Fibroblast of skin of left quadriceps (primary cell): ENCODE measurements at regions not wholly inside any gene's neighbourhood (a gene's known extent, or its start where the extent isn't known, plus 50 kb on each side); places are given as distances from the start of the nearest gene placed in this dataset.

Experiments
- DNase-seq, 2 experiments: peaks; one replicate each; pipeline ENCODE4 v3.0.0-alpha.2; 2013; ENCODE audit warnings: low read depth in 2 of 2

DNA sequence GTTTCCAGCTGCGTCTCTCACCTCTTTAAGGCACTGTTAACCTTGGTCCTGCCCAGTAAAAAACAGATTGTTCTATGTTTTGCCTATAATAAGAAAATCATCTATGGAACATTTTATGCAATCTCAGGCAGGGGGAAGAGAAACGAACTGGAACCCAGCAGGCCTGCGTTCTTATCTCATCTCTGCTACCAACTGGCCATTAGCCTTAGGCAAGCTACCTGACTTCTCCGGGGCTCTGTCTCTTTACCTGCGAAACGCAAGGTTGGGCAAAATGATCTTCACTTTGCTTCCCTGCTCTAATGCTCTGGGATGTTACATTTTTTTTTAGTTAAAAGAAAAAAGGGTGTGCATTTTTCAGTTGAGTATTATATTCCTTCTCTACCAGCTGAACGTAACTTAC is 70.5 kb upstream of the WIPF1 start:
- DNase-seq: no peak

DNA sequence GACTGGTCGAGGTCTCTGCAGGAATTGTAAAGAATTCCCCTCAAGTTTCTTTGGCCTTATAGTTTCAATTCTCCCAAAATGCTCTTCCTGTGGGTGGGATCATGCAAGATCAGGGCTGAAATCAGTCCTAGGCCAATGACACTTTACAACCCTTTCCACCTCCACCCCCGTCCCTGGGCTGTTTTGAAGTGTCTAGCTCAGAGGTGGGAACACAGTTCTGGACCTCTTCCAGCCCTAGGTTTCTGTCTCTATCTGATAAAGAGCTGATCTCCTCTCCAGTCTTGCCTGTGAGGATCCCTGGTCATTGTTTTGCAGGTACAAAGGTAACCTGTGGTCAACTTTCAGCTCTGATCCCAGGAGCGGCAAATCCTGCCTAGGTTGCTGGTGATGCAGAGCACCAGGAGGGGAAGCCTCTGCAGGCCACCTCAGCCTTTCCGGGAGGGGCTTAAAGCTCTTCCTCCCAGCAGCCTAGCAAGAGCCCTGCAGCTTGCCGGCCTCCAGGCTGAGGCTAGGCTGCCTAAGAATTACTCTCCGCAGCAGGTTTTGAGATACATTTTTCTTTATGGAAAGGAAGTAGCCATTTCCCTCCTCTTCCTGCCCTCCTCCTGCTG is 69.8 kb upstream of the WIPF1 start:
- DNase-seq: no peak

DNA sequence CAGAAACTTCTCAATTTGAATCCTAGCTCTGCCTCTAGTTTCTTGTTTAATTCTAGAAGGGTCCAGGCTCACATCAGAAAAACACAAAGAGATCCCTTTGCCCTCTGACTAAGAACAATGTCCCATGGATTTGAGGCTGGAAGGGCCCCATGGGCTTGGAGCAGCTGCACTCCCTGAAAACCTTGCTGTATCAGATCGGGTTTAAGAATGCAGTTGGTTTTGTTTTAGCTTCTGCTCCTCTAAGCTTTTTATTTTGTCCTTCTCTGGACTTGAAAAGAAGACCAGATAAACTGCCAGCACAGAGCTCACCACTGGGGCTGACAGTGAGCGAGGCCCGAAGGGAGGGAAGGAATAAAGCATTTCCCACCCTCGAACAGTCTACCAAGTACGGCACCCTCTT is 69.2 kb upstream of the WIPF1 start:
- no peak for DNase-seq

DNA sequence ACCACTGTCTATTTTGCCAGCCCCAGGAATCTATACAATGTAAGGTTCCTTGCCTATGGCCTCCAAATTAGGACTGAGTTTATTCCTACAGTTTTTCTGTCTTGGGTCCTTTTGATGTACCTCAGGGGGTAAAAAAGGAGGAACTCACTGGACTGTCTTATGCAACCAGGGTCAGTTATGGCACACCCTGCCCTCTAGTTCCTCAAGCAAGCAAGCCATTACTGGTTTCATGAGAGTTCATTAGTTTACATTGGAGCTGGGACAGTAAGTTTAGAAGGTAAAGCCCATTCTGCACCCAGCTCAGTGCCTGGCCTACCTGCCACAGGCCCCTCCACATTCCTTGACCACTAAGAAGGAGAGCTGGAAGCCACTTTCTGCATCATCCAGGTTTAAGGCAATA is 68.7 kb upstream of the WIPF1 start:
- DNase-seq: no peak

DNA sequence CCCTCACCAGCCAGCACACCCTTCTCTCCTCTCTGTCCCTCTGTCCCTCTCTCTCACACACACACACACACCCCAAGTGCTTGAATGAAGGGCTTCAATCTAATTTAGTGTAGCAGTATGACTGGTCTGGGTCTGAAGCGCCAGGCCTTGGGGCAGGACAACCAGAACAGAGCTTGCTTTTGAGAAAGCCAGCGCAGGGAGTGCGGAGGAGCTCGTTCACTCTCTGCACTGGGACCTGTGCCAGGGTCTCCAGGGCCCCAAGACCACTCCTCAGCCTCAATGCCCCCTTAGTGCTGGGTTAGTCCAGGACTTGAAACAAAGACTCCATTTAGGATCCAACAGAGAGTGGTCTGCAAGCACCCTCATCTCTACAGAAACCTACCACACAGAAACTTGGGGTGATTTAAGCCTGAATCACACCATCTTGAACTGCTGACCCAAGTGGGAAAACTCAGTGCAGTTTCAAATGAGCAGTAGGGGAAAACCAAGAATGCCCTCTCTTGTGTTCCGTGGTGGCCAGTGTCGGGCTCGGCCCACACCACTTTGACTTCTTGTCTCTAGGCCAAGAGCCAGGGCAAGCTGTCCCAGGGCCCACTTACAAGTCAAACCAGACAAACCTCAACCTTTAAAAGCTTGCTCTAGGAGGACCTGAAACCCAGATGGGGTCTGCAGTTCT is 66.6 kb upstream of the WIPF1 start:
- no peak for DNase-seq

DNA sequence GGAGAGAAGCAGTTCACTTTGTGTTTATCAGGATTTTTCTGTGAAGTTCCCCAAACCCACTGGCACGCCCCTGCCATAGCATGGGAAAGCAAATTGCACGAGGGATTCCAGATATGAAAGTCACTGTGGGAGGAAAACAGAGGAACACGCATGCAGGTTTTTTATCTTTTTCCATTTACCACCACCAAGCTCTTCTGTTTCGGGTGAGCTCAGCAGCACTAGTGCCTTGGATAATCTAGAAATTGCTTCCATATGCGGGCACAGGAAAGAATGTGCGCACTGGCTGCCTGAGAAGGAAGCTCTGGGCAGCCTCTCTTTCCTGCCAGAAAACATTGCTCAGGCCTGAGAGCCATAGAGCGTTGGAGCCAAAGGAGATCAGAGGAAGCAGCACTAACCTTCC is 65.9 kb upstream of the WIPF1 start:
- DNase-seq: peak; percentile 87 to 88

DNA sequence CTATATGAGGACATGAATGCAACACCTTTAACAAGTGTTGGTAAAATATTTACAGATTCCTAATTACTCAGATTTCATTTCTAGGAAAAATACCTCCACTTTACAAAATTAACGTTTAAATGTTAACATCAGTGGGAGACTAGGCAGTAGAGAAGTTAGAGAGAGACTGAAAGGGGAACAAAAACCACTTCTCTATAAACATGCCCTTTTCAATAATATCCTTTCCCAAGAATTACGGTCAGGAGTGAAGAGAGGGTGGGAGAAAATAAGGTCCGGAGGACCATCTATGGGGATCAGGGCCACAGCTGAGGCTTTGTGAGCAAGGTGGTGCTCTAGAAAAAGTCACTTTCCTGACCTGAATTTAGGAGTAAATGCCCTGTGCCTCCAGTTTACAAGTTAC is 65.3 kb upstream of the WIPF1 start:
- no peak for DNase-seq

DNA sequence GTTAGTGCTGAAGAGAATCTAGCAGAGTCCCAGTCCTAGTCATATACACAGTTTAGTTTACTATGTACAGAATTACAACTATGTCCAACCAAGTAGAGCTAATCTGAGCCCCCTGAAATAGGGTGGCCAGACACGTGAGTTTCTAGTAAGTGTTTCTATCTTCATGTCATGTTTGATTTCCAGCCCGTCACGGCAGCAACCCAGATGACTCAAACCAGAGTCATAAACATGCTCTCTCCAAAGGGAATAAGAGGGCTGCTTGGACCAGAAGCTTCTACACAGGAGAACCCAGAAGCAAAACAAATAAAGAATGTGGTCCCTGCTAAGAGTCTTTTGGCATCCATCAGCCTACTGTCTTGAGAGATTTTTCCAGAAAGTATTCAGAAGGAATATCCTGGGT is 64.9 kb upstream of the WIPF1 start:
- peak; percentile 69 to 70 for DNase-seq

DNA sequence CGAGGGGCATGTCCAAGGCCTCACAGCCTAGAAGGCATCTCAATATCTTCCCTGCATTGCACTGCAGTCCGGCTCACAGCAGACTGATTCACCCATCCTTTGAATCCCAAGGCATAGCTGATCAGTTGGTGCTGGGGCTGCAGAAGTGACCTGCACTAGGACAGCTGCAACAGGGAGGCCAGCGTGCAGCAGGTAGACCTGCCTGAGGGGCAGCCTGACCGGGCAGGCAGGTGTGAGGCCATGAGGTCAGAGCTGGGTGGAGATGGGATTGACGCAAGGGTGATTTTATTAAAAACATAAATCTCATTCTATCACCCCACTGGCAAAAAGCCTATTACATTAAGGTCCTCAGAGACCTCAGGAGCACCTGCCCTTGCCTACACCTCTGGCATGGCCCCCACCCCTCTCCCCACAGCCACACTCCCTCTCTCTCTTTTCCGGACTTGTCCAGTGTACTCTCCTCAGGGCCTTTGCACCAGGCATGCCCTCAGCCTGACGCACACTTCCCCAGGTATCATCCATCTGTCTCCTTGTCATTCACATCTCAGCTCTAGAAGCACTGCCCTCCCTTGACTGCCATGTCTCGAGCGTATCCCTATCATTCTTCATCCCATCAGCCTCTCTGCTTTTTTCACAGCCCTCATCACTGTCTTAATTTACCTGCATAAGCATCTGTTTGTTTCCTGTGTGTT is 63.5 kb upstream of the WIPF1 start:
- no peak for DNase-seq

DNA sequence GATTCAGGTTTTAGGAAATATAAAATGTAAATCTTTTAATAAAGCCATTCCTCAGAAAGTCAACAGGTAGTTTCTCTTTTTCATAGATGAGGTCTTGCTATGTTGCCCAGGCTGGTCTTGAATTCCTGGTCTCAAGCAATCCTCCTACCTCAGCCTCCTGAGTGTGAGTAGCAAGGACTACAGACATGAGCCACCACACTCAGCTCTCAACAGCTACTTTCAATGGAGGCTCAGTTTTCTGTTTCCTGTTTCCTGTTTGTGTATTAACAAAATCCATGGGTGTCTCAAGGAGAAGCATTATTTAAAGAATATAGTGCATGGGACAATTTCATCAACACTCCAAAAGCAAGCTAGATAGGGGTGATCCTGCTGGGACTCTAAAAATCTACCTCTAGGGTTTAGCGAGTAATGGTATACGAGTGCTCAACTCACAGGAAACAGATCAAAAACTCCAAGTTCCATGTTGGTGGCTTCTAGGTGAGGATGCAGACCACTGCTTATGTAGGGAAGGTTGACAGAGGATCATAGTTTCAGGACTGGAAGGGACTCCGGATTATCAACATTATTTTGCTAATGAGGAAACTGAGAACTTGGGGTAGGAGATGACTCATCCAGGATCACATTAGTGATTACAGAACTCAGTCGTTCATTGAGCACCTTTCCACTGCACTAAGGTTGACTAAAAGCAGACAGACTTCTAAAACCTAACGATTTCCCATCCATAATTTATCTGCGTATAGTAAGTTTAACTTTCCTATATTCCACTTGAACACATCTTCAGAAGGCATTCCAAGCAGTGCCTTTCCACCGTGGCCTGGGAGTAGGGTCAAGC is 61.7 kb upstream of the WIPF1 start:
- no peak for DNase-seq

DNA sequence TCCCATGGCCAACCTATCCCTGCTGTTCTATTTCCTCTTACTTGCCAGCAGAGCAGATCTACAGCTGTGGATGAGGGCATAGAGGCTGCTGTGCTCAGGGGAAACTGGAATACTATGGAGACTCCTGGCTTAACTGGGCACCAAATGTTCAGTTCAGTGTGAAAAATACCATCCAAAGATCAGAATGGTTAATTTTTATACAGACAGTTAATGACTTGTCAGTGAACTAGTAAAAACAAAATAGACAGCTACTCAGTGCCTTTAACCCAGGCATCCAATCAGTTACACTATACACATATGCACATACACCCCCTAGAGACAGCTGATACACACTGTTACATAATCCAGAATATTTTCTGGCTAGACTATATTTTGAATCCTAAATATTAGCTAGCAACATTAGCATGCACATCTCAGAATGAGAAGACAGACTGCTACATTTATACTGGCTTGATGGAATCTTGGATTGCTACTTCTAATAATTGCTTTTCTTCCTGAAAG is 59.1 kb upstream of the WIPF1 start:
- DNase-seq: no peak

DNA sequence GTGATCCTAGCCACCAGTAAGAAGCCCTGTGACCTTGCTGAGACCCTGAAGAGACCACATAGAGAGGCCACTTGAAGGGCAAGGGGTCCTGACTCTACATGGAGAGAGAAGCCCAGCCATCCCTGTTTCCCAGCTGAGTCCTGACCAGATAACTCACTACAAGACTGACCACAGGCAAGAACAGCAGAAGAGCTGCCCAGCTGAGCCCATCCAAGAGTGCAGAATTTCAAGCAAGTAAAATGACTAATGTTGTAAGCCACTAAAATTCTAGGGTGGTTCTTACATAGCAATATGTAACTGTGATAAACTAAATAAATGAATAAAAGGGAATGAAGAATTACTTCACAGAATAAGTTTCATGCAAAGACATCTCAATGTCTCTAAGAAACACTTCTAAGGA is 58.4 kb upstream of the WIPF1 start:
- no peak for DNase-seq

DNA sequence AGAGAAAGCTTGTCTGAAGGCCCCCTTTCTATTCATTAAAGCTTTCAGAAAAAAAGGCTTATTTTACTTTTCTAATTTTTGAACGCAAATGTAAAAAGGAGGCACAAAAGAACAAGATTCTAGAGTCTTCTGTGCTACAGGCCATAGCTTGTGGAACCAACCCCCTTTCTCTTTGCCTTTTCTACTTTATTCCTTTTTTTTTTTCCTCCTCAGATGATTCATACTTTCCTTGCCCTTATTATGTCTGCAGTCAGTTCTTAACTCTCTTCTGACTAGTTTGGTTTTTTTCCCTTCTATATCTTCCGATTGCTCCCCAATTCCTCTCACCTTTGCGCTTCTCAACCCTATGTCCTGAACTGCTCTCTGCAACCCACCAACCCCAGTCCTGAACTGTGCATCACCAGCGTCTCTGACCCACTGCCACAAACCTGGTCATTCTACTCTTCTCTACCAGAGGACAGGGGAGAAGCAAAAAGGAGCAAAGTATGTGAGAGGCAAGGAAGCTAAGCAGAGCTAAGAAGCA is 56.9 kb upstream of the WIPF1 start:
- DNase-seq: no peak

DNA sequence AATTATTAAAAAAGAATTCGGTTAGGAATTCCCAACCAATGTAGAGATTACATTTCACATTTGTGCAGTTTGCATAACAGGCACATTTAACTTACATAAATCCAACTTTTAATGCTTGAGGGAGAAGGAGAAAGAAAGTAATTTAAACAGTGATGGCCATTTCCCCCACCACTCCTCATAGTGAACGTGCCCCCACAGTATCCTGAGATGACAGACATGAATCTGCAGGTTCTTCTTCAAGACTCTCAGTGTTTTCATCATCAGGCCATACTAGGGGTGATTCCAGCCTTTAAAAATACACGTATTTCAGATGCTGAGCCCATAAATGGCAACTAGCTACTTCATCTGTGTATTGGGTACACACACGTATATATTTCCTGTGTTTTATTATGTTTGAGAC is 51.3 kb upstream of the WIPF1 start:
- DNase-seq: no peak
